Transverse colon (tissue), 4 donors: ENCODE measurements at regions not wholly inside any gene's neighbourhood (a gene's known extent, or its start where the extent isn't known, plus 50 kb on each side); places are given as distances from the start of the nearest gene placed in this dataset.

Experiments
- CTCF ChIP-seq, 5 experiments: fragments of 200-600 bp in 3 of 5; fragments of 450-650 bp in 2 of 5; sonication (generic) in 3 of 5; IDR thresholded peaks; 1 replicate in 2 of 5; 2 replicates in 3 of 5; pipeline ENCODE4 v1.5.1; 2016 to 2017; ENCODE audit warnings: antibody characterized with exemption in 5 of 5, inconsistent platforms in 3 of 5, mild to moderate bottlenecking in 2 of 5, moderate library complexity in 1 of 5
- EP300 ChIP-seq: sonication (generic); formaldehyde crosslinking; IDR thresholded peaks from one replicate; pipeline ENCODE4 v1.6.1; 2017; ENCODE audit warnings: antibody characterized with exemption, low read depth
- POLR2A ChIP-seq: fragments of 450-650 bp; IDR thresholded peaks from one replicate; pipeline ENCODE4 v1.6.1; 2016; ENCODE audit warnings: antibody characterized with exemption, mild to moderate bottlenecking, moderate library complexity
- POLR2AphosphoS5 ChIP-seq, 3 donors: sonication (generic); formaldehyde crosslinking; IDR thresholded peaks; one replicate each; pipeline ENCODE4 v1.6.1; 2016; ENCODE audit warnings: antibody characterized with exemption in 3 of 3

DNA sequence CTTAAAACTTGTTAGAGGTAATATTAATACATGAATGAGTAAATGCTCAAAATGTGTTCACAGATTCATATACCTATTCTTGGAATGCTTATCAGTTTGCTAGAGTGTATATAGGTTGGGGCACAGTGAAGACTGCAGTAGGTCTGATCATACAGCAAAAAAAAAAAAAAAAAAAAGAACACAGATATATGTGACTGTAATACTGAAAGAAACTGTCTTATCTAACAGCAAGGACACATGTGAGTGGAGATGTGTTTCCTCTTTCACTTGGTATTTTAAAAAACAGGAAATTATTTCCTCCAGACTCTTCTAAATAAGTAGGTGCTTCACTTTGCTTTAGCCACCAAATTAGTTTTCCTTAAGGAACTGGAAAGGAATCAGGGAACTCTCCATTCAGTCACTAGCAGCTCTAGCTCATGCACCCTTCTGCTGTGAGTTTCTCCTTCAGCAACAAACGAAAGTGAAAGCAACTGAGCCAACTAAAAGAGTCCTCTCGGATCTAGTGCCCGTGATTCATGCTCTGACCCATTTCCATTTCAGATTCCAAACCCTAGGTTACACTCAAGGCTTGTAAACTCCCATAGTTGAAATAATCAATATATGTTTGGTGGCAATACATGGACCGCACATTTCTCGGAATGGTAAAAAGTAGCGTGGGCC, 98.5 kb downstream of the DSEL start:
- TF ChIP-seq POLR2A = no peak
- TF ChIP-seq CTCF (IDR thresholded peaks at IDR 0.05) = no peak
- no peak for TF ChIP-seq POLR2AphosphoS5 (IDR thresholded peaks at IDR 0.05)
- no peak for TF ChIP-seq EP300
